Fibroblast of lung (primary cell): ENCODE measurements at regions not wholly inside any gene's neighbourhood (a gene's known extent, or its start where the extent isn't known, plus 50 kb on each side); places are given as distances from the start of the nearest gene placed in this dataset.
"Not testable (repeated sequence)": the region's sequence is repeated elsewhere in the genome, so short reads cannot be mapped to it uniquely, and the experiment has no call there.

Source experiments
- DNase-seq, 2 donors: peaks; one replicate each; pipeline versions ENCODE4 v3.0.0 to v3.0.0-alpha.2; 2010; ENCODE audit warnings: low read depth in 2 of 2
- H2AFZ ChIP-seq: 2 replicates; pipeline ENCODE4 v1.5.1; 2012; ENCODE audit warnings: low read length, control low read depth, inconsistent platforms
- H3K27ac ChIP-seq: 2 replicates; pipeline ENCODE4 v1.5.1; 2011; ENCODE audit warnings: low read length, control low read depth; ENCODE audit not compliant: insufficient read depth
- H3K27me3 ChIP-seq: 2 replicates; pipeline ENCODE4 v1.5.1; 2011; ENCODE audit warnings: mild to moderate bottlenecking, low read length; ENCODE audit not compliant: control insufficient read depth, insufficient read depth
- H3K36me3 ChIP-seq: 2 replicates; pipeline ENCODE4 v1.5.1; 2011; ENCODE audit warnings: low read length; ENCODE audit not compliant: control insufficient read depth, insufficient read depth
- H3K4me1 ChIP-seq: 2 replicates; pipeline ENCODE4 v1.5.1; 2011; ENCODE audit warnings: low read length; ENCODE audit not compliant: control insufficient read depth, insufficient read depth; ENCODE audit errors: extremely low read depth
- H3K4me2 ChIP-seq: 2 replicates; pipeline ENCODE4 v1.5.1; 2011; ENCODE audit warnings: low read length, control low read depth; ENCODE audit not compliant: insufficient read depth; ENCODE audit errors: extremely low read depth
- H3K4me3 ChIP-seq, 4 experiments: fragments of 200-600 bp in 1 of 4; sonication (generic) in 1 of 4; replicated peaks in 1 of 4; 2 replicates each; pipeline ENCODE4 v1.5.1; 2011 to 2016; ENCODE audit warnings: low read length in 4 of 4, low read depth in 3 of 4, mild to moderate bottlenecking in 3 of 4, control low read depth in 2 of 4, inconsistent platforms in 1 of 4, mixed read lengths in 1 of 4; ENCODE audit not compliant: insufficient read depth in 1 of 4; ENCODE audit errors: control extremely low read depth in 1 of 4
- H3K79me2 ChIP-seq: 2 replicates; pipeline ENCODE4 v1.5.1; 2012; ENCODE audit warnings: mild to moderate bottlenecking, low read length, inconsistent platforms; ENCODE audit not compliant: control insufficient read depth, insufficient read depth
- H3K9ac ChIP-seq: 2 replicates; pipeline ENCODE4 v1.5.1; 2011; ENCODE audit warnings: mild to moderate bottlenecking, low read length, control low read depth; ENCODE audit not compliant: insufficient read depth
- H3K9me3 ChIP-seq: 2 replicates; pipeline ENCODE4 v1.5.1; 2012; ENCODE audit warnings: low read depth, low read length; ENCODE audit not compliant: control insufficient read depth, insufficient read depth
- H4K20me1 ChIP-seq: 2 replicates; pipeline ENCODE4 v1.5.1; 2011; ENCODE audit warnings: low read length; ENCODE audit not compliant: control insufficient read depth, insufficient read depth; ENCODE audit errors: extremely low read depth
- CTCF ChIP-seq, 2 donors: IDR thresholded peaks in 1 of 2; conservative IDR thresholded peaks in 1 of 2; 1 replicate in 1 of 2; 2 replicates in 1 of 2; pipeline ENCODE4 v1.5.1; 2011 to 2012; ENCODE audit warnings: low read length in 2 of 2, control low read depth in 1 of 2, inconsistent platforms in 1 of 2, low read depth in 1 of 2, mild to moderate bottlenecking in 1 of 2
- EZH2 ChIP-seq: IDR thresholded peaks from 2 replicates; pipeline ENCODE4 v1.5.1; 2012; ENCODE audit warnings: low read length, control low read depth, mild to moderate bottlenecking; ENCODE audit errors: missing control alignments

- TF ChIP-seq CTCF (conservative IDR thresholded peaks at IDR 0.05 in 1 of 2, IDR thresholded peaks at IDR 0.05 in 1 of 2; ENCODE audit: low read depth in 1 of 2, low read length in 2 of 2) (no peak), EZH2 (no peak)
- no peaks in the 10 kb centered on the region for H4K20me1 ChIP-seq
- no peak overlapping the region for H2AFZ ChIP-seq
- no peak overlapping the region for H3K4me2 ChIP-seq
- H3K4me1 ChIP-seq, result no peaks in the 10 kb centered on the region
- no peak overlapping the region for H3K4me3 ChIP-seq
- H3K9ac ChIP-seq, result no peak overlapping the region
- no peaks in the 10 kb centered on the region for H3K79me2 ChIP-seq
- no peak overlapping the region for H3K27ac ChIP-seq
- DNase-seq, result no peak
- H3K27me3 ChIP-seq, result no peaks in the 10 kb centered on the region
- no peaks in the 10 kb centered on the region for H3K36me3 ChIP-seq
- no peaks in the 10 kb centered on the region for H3K9me3 ChIP-seq
Observed at GRCh38 chr15:34637305-34637704, 53.9 kb upstream of the GOLGA8B start.

GRCh38 chr15:34633602-34634001 is 50.2 kb upstream of the GOLGA8B start:
- not testable (repeated sequence) for H3K27ac ChIP-seq, H2AFZ ChIP-seq

More at GRCh38 chr15:34633602-34634001, 50.2 kb upstream of the GOLGA8B start:
- not testable (repeated sequence) for H3K79me2 ChIP-seq, H3K4me2 ChIP-seq, H3K9me3 ChIP-seq, H3K36me3 ChIP-seq, H3K9ac ChIP-seq, H4K20me1 ChIP-seq, H3K4me3 ChIP-seq, H3K27me3 ChIP-seq, H3K4me1 ChIP-seq, DNase-seq
